Uterus (tissue), 3 donors: ENCODE measurements at regions not wholly inside any gene's neighbourhood (a gene's known extent, or its start where the extent isn't known, plus 50 kb on each side); places are given as distances from the start of the nearest gene placed in this dataset.

Experiments
- DNase-seq, 2 donors: peaks; one replicate each; pipeline ENCODE4 v3.0.0-alpha.2; 2019 to 2020
- H3K27ac ChIP-seq, 2 donors: fragments of 200-600 bp; sonication (generic); 1 replicate in 1 of 2; 2 replicates in 1 of 2; pipeline ENCODE4 v1.5.1; 2016 to 2018
- H3K27me3 ChIP-seq, 2 donors: fragments of 200-600 bp; sonication (generic); one replicate each; pipeline ENCODE4 v1.5.1; 2018 to 2019; ENCODE audit warnings: control low read depth in 1 of 2
- H3K36me3 ChIP-seq, 2 donors: fragments of 200-600 bp; sonication (generic); one replicate each; pipeline ENCODE4 v1.5.1; 2019; ENCODE audit warnings: control low read depth in 1 of 2
- H3K4me1 ChIP-seq, 2 donors: fragments of 200-600 bp; sonication (generic); one replicate each; pipeline ENCODE4 v1.5.1; 2018 to 2019; ENCODE audit warnings: control low read depth in 1 of 2
- H3K4me3 ChIP-seq, 2 donors: fragments of 200-600 bp; sonication (generic); 1 replicate in 1 of 2; 2 replicates in 1 of 2; pipeline ENCODE4 v1.5.1; 2018 to 2019; ENCODE audit warnings: mild to moderate bottlenecking in 1 of 2
- H3K9me3 ChIP-seq, 2 donors: fragments of 200-600 bp; sonication (generic); one replicate each; pipeline ENCODE4 v1.5.1; 2019; ENCODE audit warnings: control low read depth in 1 of 2
- POLR2A ChIP-seq, 2 donors: fragments of 450-650 bp; IDR thresholded peaks; one replicate each; pipeline ENCODE4 v1.6.1; 2016; ENCODE audit warnings: antibody characterized with exemption in 2 of 2, mild to moderate bottlenecking in 1 of 2, moderate library complexity in 1 of 2
- intact Hi-C: fragments of 100-400 bp; cut with DNase I; formaldehyde crosslinking; loops from one replicate; pipeline ENCODE4 v1.15.1; 2023; ENCODE audit warnings: low total_unique reads
- TF ChIP-seq, protein P1 (sequence below), 4 experiments: fragments of 200-600 bp in 2 of 4; fragments of 450-650 bp in 2 of 4; sonication (generic) in 2 of 4; IDR thresholded peaks; one replicate each; pipeline ENCODE4 v1.5.1; 2016 to 2019; ENCODE audit warnings: antibody characterized with exemption in 4 of 4, mild to moderate bottlenecking in 2 of 4, moderate library complexity in 1 of 4
- donor health status: DM: yes; HTN: yes; CAD: no.

DNA sequence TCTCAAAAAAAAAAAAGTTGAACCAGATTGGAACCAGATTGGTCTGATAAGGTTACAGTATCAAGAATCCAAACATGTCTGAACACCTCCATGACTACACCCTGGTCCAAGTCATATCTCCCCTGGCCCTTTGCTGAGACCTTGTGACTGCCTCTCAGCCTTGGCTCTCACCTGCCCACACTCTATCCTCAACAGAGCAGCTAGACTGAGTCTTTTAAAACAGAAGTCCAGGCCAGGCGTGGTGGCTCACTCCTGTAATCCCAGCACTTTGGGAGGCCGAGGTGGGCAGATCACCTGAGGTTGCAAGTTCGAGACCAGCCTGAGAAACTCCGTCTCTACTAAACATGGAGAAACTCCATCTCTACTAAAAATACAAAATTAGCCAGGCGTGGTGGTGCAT lies 91.7 kb downstream of the AIPL1 start:
- TF ChIP-seq POLR2A (IDR thresholded peaks at IDR 0.05): no peak
- TF ChIP-seq, protein P1, sequence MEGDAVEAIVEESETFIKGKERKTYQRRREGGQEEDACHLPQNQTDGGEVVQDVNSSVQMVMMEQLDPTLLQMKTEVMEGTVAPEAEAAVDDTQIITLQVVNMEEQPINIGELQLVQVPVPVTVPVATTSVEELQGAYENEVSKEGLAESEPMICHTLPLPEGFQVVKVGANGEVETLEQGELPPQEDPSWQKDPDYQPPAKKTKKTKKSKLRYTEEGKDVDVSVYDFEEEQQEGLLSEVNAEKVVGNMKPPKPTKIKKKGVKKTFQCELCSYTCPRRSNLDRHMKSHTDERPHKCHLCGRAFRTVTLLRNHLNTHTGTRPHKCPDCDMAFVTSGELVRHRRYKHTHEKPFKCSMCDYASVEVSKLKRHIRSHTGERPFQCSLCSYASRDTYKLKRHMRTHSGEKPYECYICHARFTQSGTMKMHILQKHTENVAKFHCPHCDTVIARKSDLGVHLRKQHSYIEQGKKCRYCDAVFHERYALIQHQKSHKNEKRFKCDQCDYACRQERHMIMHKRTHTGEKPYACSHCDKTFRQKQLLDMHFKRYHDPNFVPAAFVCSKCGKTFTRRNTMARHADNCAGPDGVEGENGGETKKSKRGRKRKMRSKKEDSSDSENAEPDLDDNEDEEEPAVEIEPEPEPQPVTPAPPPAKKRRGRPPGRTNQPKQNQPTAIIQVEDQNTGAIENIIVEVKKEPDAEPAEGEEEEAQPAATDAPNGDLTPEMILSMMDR (IDR thresholded peaks at IDR 0.05): no peak
- Histone ChIP-seq H3K4me1 (no peaks in the 10 kb centered on the region), H3K4me3 (no peak overlapping the region), H3K9me3 (no peaks in the 10 kb centered on the region), H3K27ac (no peak overlapping the region), H3K27me3 (no peaks in the 10 kb centered on the region), H3K36me3 (no peaks in the 10 kb centered on the region)
- no peak for DNase-seq
- intact Hi-C loops: no loop called here

DNA sequence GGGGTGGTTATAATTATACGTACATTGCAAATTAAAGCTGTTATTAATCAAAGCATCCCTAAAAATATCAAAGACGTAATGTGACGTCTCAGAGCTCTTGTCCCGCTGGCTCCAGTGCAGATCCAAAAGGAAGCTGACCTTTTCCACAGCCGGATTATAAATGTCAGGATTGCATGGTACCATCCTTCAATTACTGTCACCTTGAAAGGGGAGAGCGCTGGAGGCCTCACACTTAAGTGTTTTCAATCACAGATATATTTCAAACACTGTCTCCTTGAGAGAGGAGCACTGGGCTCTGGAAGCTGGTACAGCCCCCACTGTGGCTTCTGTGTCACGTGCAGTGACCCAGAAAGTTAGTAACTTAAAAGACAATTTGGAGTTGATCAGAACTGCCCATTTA lies 94.2 kb downstream of the AIPL1 start:
- no peak for TF ChIP-seq POLR2A (IDR thresholded peaks at IDR 0.05)
- TF ChIP-seq, protein P1 (IDR thresholded peaks at IDR 0.05): no peak
- Histone ChIP-seq H3K36me3 (no peaks in the 10 kb centered on the region), H3K4me1 (no peaks in the 10 kb centered on the region), H3K4me3 (no peak overlapping the region), H3K27ac (no peak overlapping the region), H3K9me3 (no peaks in the 10 kb centered on the region), H3K27me3 (no peaks in the 10 kb centered on the region)
- intact Hi-C loops: no loop called here
- DNase-seq: no peak

DNA sequence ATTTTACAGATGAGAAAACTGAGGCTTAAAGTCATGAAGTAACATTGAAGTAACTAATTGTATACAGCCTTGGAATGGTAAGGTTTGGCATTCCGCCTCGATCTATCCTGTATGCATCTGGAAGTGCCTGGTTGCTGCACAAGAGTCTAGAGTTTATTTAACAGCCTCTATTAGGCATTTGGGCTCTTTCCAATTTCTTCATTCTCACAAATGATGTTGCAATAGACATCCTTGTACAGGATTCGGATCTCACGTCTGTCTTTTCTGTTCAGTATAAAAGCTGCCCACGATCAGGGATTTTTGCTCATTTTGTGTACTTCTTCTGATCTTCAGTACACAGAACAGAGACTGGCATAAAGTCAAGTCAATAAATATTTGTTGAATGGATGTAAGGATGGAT lies 100.5 kb downstream of the AIPL1 start:
- intact Hi-C loops: no loop called here
- TF ChIP-seq, protein P1 (IDR thresholded peaks at IDR 0.05): no peak
- no peak for TF ChIP-seq POLR2A (IDR thresholded peaks at IDR 0.05)
- H3K27me3 ChIP-seq: no peaks in the 10 kb centered on the region
- no peak overlapping the region for H3K4me3 ChIP-seq
- H3K36me3 ChIP-seq: no peaks in the 10 kb centered on the region
- H3K4me1 ChIP-seq: no peaks in the 10 kb centered on the region
- DNase-seq: no peak
- no peak overlapping the region for H3K27ac ChIP-seq
- H3K9me3 ChIP-seq: no peaks in the 10 kb centered on the region

DNA sequence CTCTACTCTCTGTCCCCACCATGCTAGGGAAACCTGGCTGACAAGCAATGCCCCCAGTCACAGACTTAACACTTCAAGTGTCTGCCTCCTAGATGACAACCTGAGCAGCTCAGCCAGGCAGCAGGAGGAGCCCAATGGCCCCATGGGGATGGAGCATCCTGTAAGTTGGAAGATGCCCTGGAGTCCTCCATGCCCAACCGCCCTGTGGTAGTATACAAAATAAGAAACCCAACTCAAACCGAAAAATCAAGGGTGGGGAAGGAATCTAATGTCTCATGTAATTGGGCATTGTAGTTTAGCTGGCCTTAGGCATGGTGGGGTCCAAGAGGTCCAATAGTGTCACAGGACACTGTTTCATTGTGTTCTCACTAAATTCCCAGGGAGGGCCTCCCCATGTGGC lies 104.0 kb downstream of the AIPL1 start:
- no peaks in the 10 kb centered on the region for H3K4me1 ChIP-seq
- no peak overlapping the region for H3K4me3 ChIP-seq
- H3K27me3 ChIP-seq: no peaks in the 10 kb centered on the region
- H3K9me3 ChIP-seq: no peaks in the 10 kb centered on the region
- DNase-seq: no peak
- TF ChIP-seq POLR2A (IDR thresholded peaks at IDR 0.05): no peak
- TF ChIP-seq, protein P1 (IDR thresholded peaks at IDR 0.05): no peak
- no peaks in the 10 kb centered on the region for H3K36me3 ChIP-seq
- H3K27ac ChIP-seq: no peak overlapping the region
- intact Hi-C loops: no loop called here

DNA sequence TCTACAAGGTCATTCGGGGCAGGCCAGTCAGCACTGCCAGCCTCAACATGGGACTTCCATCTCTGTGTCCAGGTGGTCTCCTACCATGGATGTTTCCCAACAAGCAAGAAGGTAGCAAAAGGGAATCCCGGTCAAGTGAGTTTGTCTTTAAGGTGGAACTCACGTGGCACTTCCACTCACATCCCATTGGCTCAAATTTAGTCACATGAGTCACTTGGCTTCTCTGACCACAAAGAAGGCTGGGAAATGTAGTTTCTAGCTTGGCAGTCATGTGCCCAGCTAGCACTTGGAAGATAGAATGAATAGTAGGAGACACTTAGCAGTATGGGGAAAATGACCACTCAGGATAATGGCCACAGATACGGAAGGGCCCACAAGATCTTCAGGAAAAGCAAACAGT lies 106.6 kb downstream of the AIPL1 start:
- Histone ChIP-seq H3K9me3 (no peaks in the 10 kb centered on the region), H3K36me3 (no peaks in the 10 kb centered on the region), H3K27ac (no peak overlapping the region), H3K4me1 (no peaks in the 10 kb centered on the region), H3K4me3 (no peak overlapping the region), H3K27me3 (no peaks in the 10 kb centered on the region)
- no peak for TF ChIP-seq POLR2A (IDR thresholded peaks at IDR 0.05)
- TF ChIP-seq, protein P1 (IDR thresholded peaks at IDR 0.05): no peak
- intact Hi-C loops: no loop called here
- DNase-seq: no peak
